ENCODE measurements at regions not wholly inside any gene's neighbourhood (a gene's known extent, or its start where the extent isn't known, plus 50 kb on each side); places are given as distances from the start of the nearest gene placed in this dataset.
"Not testable (repeated sequence)": the region's sequence is repeated elsewhere in the genome, so short reads cannot be mapped to it uniquely, and the experiment has no call there.

GRCh38 chr1:148371551-148371994, 111.5 kb downstream of the PPIAL4G start:
- TF ChIP-seq, protein P1, sequence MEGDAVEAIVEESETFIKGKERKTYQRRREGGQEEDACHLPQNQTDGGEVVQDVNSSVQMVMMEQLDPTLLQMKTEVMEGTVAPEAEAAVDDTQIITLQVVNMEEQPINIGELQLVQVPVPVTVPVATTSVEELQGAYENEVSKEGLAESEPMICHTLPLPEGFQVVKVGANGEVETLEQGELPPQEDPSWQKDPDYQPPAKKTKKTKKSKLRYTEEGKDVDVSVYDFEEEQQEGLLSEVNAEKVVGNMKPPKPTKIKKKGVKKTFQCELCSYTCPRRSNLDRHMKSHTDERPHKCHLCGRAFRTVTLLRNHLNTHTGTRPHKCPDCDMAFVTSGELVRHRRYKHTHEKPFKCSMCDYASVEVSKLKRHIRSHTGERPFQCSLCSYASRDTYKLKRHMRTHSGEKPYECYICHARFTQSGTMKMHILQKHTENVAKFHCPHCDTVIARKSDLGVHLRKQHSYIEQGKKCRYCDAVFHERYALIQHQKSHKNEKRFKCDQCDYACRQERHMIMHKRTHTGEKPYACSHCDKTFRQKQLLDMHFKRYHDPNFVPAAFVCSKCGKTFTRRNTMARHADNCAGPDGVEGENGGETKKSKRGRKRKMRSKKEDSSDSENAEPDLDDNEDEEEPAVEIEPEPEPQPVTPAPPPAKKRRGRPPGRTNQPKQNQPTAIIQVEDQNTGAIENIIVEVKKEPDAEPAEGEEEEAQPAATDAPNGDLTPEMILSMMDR (IDR thresholded peaks at IDR 0.05; ENCODE audit: low read length) = peak; percentile 68
- TF ChIP-seq EZH2 (IDR thresholded peaks at IDR 0.05; ENCODE audit: borderline replicate concordance, low read length) = not testable (repeated sequence)
